WTC11 (cell line): ENCODE measurements at regions not wholly inside any gene's neighbourhood (a gene's known extent, or its start where the extent isn't known, plus 50 kb on each side); places are given as distances from the start of the nearest gene placed in this dataset.
A peak's percentile ranks its signal among the peaks of the same experiment; 100 is the strongest.

ENCODE experiments used
- ATAC-seq: fragments of 200-7000 bp; cut with Tn5 transposase; 2 replicates; pipeline ENCODE4 v1.10.0; 2021; ENCODE audit warnings: mild to moderate bottlenecking, moderate library complexity
- CTCF ChIA-PET: fragments of 300-600 bp; sonication (Branson Sonifier 250); formaldehyde crosslinking; loops from one replicate; lab custom pipeline; 2021; ENCODE audit warnings: antibody characterized with exemption; lab: Charles Lee
- POLR2A ChIA-PET: fragments of 350-600 bp; sonication (Branson Sonifier 250); formaldehyde crosslinking; loops from one replicate; lab custom pipeline; 2021; ENCODE audit warnings: antibody characterized with exemption; lab: Charles Lee
- DNase-seq: peaks from one replicate; pipeline ENCODE4 v3.0.0; 2021; ENCODE audit warnings: low spot score
- H3K27ac Mint-ChIP-seq: 2 replicates; pipeline ENCODE4 v1.8.0; 2021; ENCODE audit warnings: mixed read lengths
- H3K27me3 Mint-ChIP-seq: 2 replicates; pipeline ENCODE4 v1.8.0; 2021; ENCODE audit warnings: low read depth, mild to moderate bottlenecking, moderate library complexity, mixed read lengths
- H3K36me3 Mint-ChIP-seq: 2 replicates; pipeline ENCODE4 v1.8.0; 2021; ENCODE audit warnings: mixed read lengths
- H3K4me1 Mint-ChIP-seq: 2 replicates; pipeline ENCODE4 v1.8.0; 2022; ENCODE audit warnings: mixed read lengths
- H3K4me3 Mint-ChIP-seq: 2 replicates; pipeline ENCODE4 v1.8.0; 2021; ENCODE audit warnings: mild to moderate bottlenecking, moderate library complexity, mixed read lengths
- H3K9me3 Mint-ChIP-seq: 2 replicates; pipeline ENCODE4 v1.8.0; 2021; ENCODE audit warnings: mixed read lengths
- ELF4 ChIP-seq: sonication (generic); formaldehyde crosslinking; IDR thresholded peaks from 2 replicates; pipeline ENCODE4 v1.8.1; 2022; ENCODE audit warnings: low read depth, mild to moderate bottlenecking, moderate library complexity, missing genetic modification reagents
- FOXK1 ChIP-seq: sonication (generic); formaldehyde crosslinking; IDR thresholded peaks from 2 replicates; pipeline ENCODE4 v1.8.0; 2022; ENCODE audit warnings: mild to moderate bottlenecking, moderate library complexity, missing genetic modification reagents
- GABPB1 ChIP-seq: sonication (generic); formaldehyde crosslinking; IDR thresholded peaks from 2 replicates; pipeline ENCODE4 v1.8.1; 2023; ENCODE audit warnings: mild to moderate bottlenecking, missing genetic modification reagents
- GTF2I ChIP-seq: fragments of 250-450 bp; sonication (Bioruptor Pico); conservative IDR thresholded peaks from 2 replicates; pipeline ENCODE4 v1.4.0; 2021; ENCODE audit warnings: mild to moderate bottlenecking
- JAZF1 ChIP-seq: fragments of 250-450 bp; sonication (Bioruptor Pico); IDR thresholded peaks from 2 replicates; pipeline ENCODE4 v1.9.0; 2021; ENCODE audit warnings: moderate library complexity, mild to moderate bottlenecking, inconsistent platforms
- KAT7 ChIP-seq: sonication (generic); formaldehyde crosslinking; IDR thresholded peaks from 2 replicates; pipeline ENCODE4 v1.8.1; 2023; ENCODE audit warnings: missing genetic modification reagents, mild to moderate bottlenecking, borderline replicate concordance
- NR2C2 ChIP-seq: sonication (generic); formaldehyde crosslinking; IDR thresholded peaks from 2 replicates; pipeline ENCODE4 v1.8.0; 2022; ENCODE audit warnings: mild to moderate bottlenecking, missing genetic modification reagents
- RELA ChIP-seq: sonication (generic); formaldehyde crosslinking; IDR thresholded peaks from 2 replicates; pipeline ENCODE4 v1.8.1; 2022; ENCODE audit warnings: missing genetic modification reagents, mild to moderate bottlenecking, borderline replicate concordance
- RORB ChIP-seq: fragments of 250-450 bp; sonication (Bioruptor Pico); IDR thresholded peaks from 2 replicates; pipeline ENCODE4 v1.9.0; 2021; ENCODE audit warnings: mild to moderate bottlenecking
- ZNF219 ChIP-seq: sonication (generic); formaldehyde crosslinking; IDR thresholded peaks from 2 replicates; pipeline ENCODE4 v1.8.0; 2023; ENCODE audit warnings: missing genetic modification reagents, mild to moderate bottlenecking, borderline replicate concordance
- ZNF263 ChIP-seq: sonication (generic); formaldehyde crosslinking; IDR thresholded peaks from 2 replicates; pipeline ENCODE4 v1.8.1; 2022; ENCODE audit warnings: low read depth, mild to moderate bottlenecking, moderate library complexity, missing genetic modification reagents
- TF ChIP-seq, protein P1 (sequence below): sonication (generic); formaldehyde crosslinking; IDR thresholded peaks from 2 replicates; pipeline ENCODE4 v1.8.1; 2023; ENCODE audit warnings: mild to moderate bottlenecking, missing genetic modification reagents, moderate library complexity
- TF ChIP-seq, protein P2 (sequence below): fragments of 250-450 bp; sonication (Bioruptor Pico); conservative IDR thresholded peaks from 2 replicates; pipeline ENCODE4 v1.9.0; 2021; ENCODE audit warnings: mild to moderate bottlenecking
- TF ChIP-seq, protein P3 (sequence below): fragments of 250-450 bp; sonication (Bioruptor Pico); IDR thresholded peaks from 2 replicates; pipeline ENCODE4 v1.8.0; 2021; ENCODE audit warnings: mild to moderate bottlenecking
- TF ChIP-seq, protein P4 (sequence below): sonication (generic); formaldehyde crosslinking; IDR thresholded peaks from 2 replicates; pipeline ENCODE4 v1.8.0; 2022; ENCODE audit warnings: mild to moderate bottlenecking, missing genetic modification reagents
- TF ChIP-seq, protein P5 (sequence below): sonication (generic); formaldehyde crosslinking; IDR thresholded peaks from 2 replicates; pipeline ENCODE4 v1.8.1; 2023; ENCODE audit warnings: mild to moderate bottlenecking, moderate library complexity, missing genetic modification reagents
- TF ChIP-seq, protein P6 (sequence below): sonication (generic); formaldehyde crosslinking; IDR thresholded peaks from 2 replicates; pipeline ENCODE4 v1.8.0; 2023; ENCODE audit warnings: missing genetic modification reagents, mild to moderate bottlenecking, borderline replicate concordance

DNA sequence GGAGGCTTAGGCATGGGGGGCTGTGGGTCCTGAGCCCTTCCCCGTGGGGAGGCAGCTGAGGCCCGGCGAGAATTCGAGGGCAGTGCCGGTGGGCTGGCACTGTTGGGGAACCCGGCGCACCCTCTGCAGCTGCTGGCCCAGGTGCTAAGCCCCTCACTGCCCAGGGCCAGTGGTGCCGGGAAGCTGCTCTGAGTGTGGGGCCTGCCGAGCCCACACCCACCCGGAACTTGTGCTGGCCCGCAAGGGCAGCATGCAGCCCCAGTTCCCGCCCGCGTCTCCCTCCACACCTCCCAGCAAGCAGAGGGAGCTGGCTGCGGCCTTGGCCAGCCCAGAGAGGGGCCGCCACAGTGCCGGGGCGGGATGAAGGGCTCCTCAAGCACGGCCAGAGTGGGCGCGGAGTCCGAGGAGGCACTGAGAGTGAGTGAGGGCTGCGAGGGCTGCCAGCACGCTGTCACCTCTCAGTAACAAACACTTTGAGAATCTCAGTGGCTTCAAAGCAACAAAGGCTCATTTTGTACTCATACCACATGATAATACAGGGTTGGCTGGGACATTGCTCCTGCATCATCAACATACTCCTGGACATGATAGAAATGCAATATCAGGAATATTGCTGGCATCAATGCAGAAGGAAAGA lies 265.7 kb upstream of the ANKRD55 start (continued):
- TF ChIP-seq, protein P1, sequence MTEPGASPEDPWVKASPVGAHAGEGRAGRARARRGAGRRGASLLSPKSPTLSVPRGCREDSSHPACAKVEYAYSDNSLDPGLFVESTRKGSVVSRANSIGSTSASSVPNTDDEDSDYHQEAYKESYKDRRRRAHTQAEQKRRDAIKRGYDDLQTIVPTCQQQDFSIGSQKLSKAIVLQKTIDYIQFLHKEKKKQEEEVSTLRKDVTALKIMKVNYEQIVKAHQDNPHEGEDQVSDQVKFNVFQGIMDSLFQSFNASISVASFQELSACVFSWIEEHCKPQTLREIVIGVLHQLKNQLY (CRISPR knock-in tag), result no peak
- TF ChIP-seq, all 79 proteins: peak for 0

DNA sequence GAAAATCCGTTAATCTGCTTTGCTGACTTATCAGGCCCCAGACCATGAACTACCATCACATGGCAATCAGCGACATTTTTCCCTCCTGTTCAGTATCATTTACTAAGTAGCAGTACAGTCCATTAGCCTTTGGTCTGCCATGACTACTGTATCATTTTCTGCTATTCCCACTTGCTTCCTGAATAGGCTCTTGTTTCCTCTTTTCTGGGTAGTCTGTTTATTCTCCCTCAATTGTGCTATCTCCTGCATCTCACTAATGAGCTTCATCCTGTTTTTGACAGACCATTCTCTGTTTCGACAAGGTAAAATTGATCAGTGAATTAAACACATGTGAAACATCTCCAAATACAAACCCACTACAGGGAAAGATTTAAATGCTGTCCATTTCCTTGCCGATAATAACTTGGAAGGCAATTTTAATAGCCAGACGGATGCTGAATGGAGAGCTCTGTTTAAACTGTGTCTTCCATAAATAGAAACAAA lies 263.5 kb upstream of the ANKRD55 start:
- ChIA-PET POLR2A (no interaction called here), CTCF (no interaction called here)
- Mint-ChIP-seq H3K27ac (no peak overlapping the region), H3K9me3 (0 out of 2 replicates have a peak, but pooled peaks cover 4% of the 10 kb centered on the region), H3K4me1 (peaks cover 24% of the 10 kb centered on the region), H3K36me3 (no peaks in the 10 kb centered on the region), H3K27me3 (0 out of 2 replicates have a peak, but pooled peaks cover under 1% of the 10 kb centered on the region), H3K4me3 (no peak overlapping the region)
- DNase-seq, result no peak
- ATAC-seq, result no peak
- TF ChIP-seq NR2C2 (no peak), RORB (peak; percentile 47; the same call in 1 of the 2 replicates)
- TF ChIP-seq, protein P2, sequence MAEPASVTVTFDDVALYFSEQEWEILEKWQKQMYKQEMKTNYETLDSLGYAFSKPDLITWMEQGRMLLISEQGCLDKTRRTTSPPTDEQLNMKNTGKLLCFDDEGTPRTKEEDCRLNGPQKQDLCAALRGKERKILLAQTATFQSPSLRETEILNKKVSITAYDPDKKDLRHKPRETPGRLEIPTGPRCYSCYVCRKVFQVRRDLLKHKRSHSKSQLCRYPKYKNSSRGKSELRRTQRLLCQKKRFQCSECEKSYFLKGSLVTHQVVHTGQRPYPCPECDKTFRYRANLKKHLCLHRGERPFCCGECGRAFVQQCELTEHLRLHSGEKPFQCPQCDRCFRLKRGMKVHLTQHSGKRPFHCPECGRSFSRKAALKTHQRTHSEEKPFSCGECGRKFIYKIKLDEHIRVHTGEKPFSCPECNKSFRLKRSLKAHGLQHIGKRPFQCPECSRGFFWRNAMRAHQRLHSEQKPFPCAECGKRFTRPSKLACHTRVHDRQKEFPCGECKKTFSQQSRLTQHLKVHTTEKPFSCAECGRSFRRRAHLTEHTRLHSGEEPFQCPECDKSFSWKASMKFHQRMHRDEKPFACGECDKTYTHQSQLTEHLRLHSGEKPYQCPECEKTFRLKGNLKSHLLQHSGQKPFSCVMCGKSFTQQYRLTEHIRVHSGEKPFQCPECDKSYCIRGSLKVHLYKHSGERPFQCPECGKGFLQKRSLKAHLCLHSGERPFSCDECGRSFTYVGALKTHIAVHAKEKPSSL (CRISPR knock-in tag), result no peak
- TF ChIP-seq, all 79 proteins: peak for 1

DNA sequence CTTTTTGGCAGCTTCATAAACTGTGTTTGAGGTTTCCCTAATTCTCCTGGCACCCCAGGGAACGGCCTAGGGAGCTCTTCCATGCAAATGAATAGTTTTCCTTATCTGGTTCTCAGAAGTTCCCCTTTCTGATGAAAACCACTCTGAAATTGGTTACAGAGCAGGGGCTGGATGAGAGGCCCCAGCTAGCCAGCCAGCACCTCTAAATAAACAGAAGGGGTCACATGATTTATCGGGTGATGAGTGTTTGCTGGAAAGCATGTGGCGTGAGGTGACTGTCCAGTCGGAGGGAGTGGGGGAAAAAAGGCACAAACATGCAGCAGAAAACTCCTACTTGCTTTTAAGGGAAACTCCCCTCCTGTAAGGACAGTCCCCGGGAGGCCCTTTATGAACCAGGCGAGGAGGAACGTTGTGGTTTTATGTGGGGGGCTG lies 261.2 kb upstream of the ANKRD55 start:
- CTCF ChIA-PET, result interaction anchor here (0.7 kb wide), 1 partner anchor 223 kb away, joined by 3 read pairs; no protein-coding TSS in a partner anchor
- Mint-ChIP-seq H3K4me3 (no peak overlapping the region), H3K4me1 (peaks cover 24% of the 10 kb centered on the region), H3K27me3 (0 out of 2 replicates have a peak, but pooled peaks cover 4% of the 10 kb centered on the region), H3K9me3 (peaks cover 5% of the 10 kb centered on the region; the same call in 1 of the 2 replicates), H3K36me3 (no peaks in the 10 kb centered on the region), H3K27ac (no peak overlapping the region)
- ATAC-seq, result no peak
- DNase-seq, result no peak
- TF ChIP-seq FOXK1 (CRISPR knock-in tag) (no peak), KAT7 (CRISPR knock-in tag) (no peak), ELF4 (CRISPR knock-in tag) (no peak), ZNF219 (no peak)
- TF ChIP-seq, protein P3, sequence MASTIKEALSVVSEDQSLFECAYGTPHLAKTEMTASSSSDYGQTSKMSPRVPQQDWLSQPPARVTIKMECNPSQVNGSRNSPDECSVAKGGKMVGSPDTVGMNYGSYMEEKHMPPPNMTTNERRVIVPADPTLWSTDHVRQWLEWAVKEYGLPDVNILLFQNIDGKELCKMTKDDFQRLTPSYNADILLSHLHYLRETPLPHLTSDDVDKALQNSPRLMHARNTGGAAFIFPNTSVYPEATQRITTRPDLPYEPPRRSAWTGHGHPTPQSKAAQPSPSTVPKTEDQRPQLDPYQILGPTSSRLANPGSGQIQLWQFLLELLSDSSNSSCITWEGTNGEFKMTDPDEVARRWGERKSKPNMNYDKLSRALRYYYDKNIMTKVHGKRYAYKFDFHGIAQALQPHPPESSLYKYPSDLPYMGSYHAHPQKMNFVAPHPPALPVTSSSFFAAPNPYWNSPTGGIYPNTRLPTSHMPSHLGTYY (CRISPR knock-in tag), result no peak
- TF ChIP-seq, protein P4, sequence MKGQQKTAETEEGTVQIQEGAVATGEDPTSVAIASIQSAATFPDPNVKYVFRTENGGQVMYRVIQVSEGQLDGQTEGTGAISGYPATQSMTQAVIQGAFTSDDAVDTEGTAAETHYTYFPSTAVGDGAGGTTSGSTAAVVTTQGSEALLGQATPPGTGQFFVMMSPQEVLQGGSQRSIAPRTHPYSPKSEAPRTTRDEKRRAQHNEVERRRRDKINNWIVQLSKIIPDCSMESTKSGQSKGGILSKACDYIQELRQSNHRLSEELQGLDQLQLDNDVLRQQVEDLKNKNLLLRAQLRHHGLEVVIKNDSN (CRISPR knock-in tag), result peak; percentile 27; the same call in 1 of the 2 replicates
- POLR2A ChIA-PET, result no interaction called here

DNA sequence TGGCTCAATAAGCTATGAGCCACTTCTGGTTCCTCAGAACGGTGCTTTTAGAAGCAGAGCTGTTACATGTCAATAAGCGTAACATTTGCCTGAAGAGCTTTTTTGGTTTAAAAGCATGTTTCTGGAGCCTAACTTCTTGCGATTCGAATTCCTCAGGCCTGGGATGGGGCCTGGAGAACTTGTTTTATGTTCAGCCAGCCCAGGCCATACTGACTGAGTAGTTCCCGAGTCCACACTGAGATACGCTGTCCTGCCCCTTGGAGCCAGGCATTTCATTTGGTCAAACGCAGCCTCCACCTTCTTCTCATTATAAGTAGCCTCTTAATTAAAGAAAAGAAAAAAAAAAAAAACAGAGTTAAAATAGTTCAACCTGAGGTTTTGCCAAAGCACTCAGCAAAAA lies 260.6 kb upstream of the ANKRD55 start:
- CTCF ChIA-PET, result interaction anchor here (0.7 kb wide), 1 partner anchor 223 kb away, joined by 3 read pairs; no protein-coding TSS in a partner anchor
- DNase-seq (no peak), ATAC-seq (no peak)
- peaks cover 24% of the 10 kb centered on the region for H3K4me1 Mint-ChIP-seq
- 0 out of 2 replicates have a peak, but pooled peaks cover 4% of the 10 kb centered on the region for H3K27me3 Mint-ChIP-seq
- no peak overlapping the region for H3K27ac Mint-ChIP-seq
- POLR2A ChIA-PET, result no interaction called here
- peaks cover 9% of the 10 kb centered on the region for H3K9me3 Mint-ChIP-seq
- TF ChIP-seq GTF2I (CRISPR knock-in tag) (no peak), JAZF1 (CRISPR knock-in tag) (no peak), GABPB1 (no peak), RELA (no peak), ZNF263 (CRISPR knock-in tag) (no peak)
- TF ChIP-seq, protein P5, sequence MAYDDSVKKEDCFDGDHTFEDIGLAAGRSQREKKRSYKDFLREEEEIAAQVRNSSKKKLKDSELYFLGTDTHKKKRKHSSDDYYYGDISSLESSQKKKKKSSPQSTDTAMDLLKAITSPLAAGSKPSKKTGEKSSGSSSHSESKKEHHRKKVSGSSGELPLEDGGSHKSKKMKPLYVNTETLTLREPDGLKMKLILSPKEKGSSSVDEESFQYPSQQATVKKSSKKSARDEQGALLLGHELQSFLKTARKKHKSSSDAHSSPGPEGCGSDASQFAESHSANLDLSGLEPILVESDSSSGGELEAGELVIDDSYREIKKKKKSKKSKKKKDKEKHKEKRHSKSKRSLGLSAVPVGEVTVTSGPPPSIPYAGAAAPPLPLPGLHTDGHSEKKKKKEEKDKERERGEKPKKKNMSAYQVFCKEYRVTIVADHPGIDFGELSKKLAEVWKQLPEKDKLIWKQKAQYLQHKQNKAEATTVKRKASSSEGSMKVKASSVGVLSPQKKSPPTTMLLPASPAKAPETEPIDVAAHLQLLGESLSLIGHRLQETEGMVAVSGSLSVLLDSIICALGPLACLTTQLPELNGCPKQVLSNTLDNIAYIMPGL (CRISPR knock-in tag), result no peak
- TF ChIP-seq, protein P6, sequence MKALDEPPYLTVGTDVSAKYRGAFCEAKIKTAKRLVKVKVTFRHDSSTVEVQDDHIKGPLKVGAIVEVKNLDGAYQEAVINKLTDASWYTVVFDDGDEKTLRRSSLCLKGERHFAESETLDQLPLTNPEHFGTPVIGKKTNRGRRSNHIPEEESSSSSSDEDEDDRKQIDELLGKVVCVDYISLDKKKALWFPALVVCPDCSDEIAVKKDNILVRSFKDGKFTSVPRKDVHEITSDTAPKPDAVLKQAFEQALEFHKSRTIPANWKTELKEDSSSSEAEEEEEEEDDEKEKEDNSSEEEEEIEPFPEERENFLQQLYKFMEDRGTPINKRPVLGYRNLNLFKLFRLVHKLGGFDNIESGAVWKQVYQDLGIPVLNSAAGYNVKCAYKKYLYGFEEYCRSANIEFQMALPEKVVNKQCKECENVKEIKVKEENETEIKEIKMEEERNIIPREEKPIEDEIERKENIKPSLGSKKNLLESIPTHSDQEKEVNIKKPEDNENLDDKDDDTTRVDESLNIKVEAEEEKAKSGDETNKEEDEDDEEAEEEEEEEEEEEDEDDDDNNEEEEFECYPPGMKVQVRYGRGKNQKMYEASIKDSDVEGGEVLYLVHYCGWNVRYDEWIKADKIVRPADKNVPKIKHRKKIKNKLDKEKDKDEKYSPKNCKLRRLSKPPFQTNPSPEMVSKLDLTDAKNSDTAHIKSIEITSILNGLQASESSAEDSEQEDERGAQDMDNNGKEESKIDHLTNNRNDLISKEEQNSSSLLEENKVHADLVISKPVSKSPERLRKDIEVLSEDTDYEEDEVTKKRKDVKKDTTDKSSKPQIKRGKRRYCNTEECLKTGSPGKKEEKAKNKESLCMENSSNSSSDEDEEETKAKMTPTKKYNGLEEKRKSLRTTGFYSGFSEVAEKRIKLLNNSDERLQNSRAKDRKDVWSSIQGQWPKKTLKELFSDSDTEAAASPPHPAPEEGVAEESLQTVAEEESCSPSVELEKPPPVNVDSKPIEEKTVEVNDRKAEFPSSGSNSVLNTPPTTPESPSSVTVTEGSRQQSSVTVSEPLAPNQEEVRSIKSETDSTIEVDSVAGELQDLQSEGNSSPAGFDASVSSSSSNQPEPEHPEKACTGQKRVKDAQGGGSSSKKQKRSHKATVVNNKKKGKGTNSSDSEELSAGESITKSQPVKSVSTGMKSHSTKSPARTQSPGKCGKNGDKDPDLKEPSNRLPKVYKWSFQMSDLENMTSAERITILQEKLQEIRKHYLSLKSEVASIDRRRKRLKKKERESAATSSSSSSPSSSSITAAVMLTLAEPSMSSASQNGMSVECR (CRISPR knock-in tag), result no peak
- H3K36me3 Mint-ChIP-seq, result peaks cover under 1% of the 10 kb centered on the region; the same call in 1 of the 2 replicates
- H3K4me3 Mint-ChIP-seq, result no peak overlapping the region
